HG03025 (cell line): ENCODE measurements at regions not wholly inside any gene's neighbourhood (a gene's known extent, or its start where the extent isn't known, plus 50 kb on each side); places are given as distances from the start of the nearest gene placed in this dataset.
"Not testable (repeated sequence)": the region's sequence is repeated elsewhere in the genome, so short reads cannot be mapped to it uniquely, and the experiment has no call there.

Source experiments
- ATAC-seq: cut with Tn5 transposase; IDR thresholded peaks from one replicate; pipeline ENCODE4 v1.9.1; 2021; ENCODE audit warnings: mild to moderate bottlenecking, moderate library complexity; ENCODE audit not compliant: unreplicated experiment, low FRiP score

DNA sequence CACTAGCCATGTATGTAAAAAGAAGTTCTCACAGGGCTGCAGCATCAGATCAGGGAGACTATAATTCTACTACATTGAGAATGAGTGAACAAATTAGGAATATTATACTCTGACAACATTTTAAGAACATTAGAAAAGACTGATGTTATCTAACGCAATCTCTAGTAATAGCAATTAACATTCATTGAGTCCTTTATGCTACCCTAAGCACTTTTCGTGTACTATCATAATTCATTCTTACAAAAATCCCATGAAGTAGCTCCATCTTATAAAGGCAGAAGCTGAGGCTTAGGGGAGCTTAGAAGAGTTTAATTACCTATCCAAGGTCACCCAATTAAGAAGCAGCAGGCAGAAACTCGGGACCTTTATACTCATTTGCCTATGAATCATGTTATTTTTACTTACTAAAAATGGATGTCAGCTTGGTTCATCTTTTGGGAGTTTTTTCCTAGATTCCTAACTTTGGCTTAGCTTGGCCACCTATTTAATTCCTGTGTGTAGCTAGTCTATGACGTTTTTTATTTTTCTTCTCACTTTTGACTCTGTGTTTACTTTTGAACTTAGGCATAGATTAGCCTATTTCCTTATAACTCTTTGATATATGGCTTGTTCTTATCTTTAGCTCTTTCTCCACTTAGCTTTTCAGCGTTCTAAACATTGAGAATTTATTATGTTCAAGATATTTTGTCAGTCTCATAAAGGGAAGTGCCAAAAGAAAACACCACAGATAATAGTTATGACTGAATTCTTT, 333.5 kb upstream of the DCN start:
- no peak for ATAC-seq

DNA sequence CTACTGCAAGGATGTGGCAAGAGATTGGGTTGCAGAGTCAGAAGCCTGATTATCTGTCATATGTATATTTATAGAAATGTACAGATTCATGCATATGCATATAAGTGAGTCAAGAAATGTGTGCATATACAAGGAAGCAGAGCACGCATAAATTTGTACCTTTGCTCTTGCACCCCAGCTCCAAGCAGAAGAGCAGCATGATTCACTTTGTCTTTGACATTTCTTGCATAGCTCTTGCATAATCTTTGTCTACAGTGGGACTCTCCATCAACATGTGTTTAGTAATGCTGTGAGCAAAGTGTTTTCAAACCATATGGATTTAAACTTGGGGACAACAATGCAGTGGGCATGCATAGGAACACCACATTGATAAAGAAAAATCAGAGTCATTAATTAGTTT, 330.7 kb upstream of the DCN start:
- ATAC-seq, result no peak

DNA sequence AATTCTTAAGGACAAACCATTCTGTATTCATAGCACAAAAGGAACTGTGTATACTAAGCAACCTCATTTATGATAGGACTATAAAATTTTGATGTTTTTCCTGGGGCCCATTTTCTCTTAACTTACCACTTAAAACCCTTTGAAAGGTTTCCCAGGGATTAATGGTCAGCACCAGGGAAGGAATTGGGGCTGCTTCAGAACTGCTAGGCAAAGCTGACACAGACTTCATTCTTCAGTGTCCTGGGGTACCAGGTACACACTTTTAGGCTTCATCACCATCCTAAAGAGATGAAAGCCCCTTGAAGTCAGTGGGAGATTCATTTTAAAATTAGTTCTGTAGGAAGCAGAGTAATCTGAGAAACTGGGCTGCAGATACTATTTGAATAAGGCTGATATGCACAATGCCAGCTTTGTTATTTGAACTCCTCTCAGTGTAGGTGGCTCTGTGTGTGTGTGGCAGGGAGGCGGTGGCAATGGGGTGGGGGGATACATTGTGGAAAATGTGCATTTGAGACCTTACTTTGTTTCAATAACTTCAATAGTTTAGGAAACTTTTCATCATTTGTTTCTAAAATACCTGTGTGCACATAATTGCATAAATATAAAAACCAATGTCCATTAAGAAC, 329.3 kb upstream of the DCN start:
- no peak for ATAC-seq

DNA sequence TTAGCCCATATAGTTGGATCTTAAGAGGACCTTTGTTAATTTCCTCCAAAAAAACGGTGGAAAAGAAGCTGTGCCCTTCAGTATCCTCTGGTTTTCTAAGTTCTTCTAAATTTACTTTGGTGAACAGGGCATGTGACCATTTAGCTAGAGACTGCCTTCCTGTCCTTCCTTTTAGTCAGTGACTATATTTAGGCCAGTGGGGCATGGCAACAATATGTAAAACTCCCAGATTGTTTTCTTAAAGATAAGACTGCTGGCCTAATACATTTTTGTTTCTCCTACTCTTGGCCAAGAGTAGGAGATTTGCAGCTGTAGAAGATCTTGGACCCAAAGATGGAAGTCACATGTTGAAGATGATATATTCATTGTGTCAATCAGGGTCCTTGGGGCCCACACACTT, 325.1 kb upstream of the DCN start:
- ATAC-seq, result no peak

DNA sequence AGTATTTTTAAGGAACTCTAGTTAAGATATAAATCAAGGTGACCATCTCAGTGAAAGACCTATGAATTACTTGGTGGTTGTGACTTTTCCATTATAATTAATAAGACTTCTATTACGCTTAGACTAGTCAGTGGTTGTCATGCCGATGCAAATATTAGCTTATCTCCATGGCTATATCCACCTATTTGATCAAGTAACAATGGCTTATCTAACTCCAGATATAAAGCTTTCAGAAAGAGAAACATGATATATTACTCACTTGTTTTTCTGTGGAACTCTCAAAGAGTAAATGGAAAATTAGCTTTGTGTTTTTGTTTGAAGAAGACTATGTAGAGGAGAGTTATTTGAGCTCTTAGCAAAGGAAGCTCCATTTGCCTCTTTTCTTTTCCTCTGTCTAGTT, 323.8 kb upstream of the DCN start:
- no peak for ATAC-seq

DNA sequence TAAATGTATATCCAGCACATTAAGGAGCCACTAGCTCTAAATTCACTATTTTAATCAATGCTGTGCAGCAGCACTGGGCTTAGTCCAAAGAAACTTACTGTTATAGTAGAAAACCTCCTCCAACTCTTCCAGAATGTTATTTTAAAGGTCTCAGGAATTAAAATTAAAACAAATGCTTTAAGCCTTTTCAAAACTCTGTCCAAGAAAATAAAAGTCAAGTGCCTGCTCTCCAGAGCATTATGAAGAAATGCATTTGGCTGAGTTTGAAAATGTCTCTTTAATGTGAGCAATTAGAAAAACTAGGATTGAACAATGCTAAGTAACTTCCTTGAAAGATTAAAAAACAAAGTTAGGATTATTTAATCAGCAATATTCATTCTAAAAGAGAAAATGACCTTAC, 322.4 kb upstream of the DCN start:
- no peak for ATAC-seq

DNA sequence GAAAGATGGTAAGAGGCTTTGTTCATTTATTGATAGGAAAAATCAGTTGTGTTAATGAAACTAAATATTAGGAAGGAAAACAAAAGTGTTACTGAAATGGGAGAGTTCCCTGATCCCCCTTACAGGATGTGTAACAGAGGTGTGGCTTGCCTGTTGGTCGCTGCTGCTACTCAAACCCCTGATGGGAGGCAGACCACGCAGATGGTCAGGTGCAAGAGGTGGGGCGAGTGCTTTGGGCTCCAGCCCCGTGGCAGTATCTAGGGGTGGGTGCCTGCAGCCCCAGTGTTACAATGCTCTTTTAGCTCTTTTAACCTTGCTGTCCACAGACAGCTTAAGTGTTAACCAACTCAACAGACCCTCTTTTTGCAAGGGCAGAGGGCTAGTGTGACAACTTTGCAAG, 319.6 kb upstream of the DCN start:
- ATAC-seq, result no peak

DNA sequence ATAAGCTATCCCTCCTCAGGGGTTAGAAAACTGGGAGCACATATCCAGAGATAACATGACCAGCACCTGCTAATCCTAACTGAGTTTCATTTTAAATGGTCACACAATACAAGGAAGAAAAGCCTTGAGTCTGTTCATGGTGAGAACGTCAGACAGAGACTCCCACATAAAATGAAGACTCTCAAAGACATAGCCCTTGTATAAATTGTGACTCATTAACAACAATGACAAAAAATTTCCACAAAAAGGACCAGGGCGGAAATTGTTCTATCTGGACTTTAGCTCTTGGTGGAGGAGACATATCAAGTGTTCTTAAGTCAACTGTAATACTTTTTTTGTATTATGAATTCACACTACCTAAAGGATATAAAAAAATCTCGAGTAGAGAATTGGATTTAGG, 313.7 kb upstream of the DCN start:
- ATAC-seq, result no peak

DNA sequence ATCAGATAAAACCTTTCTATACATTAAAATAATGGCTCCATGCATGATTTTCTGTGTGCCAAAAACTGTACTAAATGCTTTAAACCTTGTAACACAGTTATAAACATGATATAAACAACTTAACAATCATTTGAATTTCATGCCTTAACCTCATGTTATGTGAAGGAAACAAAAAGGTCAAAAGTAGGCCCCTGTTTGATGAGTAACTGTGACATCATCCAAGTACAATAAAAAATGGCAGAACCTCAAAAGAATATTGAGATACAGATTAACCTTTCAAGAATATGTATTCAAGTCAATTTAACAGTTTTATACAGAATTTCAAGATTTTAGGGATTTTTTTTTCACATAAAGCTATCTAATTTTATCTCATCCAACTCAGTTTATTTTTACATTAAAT, 310.7 kb upstream of the DCN start:
- ATAC-seq, result no peak

DNA sequence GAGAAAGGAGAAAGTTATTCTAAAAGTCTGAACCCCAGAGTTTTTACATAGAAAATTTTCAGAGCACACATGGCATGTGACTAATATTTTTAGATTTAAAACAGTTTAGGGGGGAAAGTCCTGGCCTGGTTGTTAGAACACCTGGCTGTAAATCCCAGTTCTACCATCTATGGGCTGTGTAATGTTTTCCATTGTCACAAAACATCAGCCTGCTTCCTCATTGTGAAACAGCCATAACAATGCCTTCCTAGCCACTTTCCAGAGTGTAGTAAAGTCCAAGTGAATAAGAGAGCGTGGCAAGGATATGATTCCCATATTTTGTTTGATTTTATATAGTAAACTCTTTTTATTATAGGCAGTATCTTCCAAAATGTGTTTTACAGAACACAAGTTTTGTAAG, 310.0 kb upstream of the DCN start:
- no peak for ATAC-seq

DNA sequence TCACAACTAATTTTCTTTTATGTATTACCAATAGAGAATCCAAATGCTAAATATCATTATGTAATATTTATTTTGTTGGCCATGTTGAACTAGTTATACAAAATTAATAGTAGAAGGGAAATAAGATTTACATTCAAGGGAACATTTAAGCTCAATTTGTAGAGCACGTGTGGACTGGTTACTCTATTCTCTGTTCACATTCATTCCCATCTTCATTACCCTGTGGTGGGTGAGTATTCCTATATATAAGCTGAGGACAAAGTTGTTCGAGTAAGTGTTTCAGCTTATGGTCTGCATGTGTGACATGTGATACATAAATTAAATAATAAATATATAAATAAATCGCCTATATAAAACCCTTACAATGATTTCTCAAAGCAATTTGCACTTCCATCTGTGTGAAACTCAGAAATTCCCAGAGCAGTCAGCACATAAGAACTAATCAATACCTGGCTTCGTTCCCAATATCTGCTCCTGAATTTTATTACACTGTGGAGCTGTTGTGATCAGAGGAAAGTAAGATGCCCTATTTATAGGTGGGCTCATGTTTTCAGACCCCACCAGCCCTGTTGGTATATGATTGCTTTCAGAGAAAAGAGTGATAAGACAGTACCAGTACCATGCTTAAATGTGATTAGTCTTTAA, 308.2 kb upstream of the DCN start:
- ATAC-seq, result no peak

DNA sequence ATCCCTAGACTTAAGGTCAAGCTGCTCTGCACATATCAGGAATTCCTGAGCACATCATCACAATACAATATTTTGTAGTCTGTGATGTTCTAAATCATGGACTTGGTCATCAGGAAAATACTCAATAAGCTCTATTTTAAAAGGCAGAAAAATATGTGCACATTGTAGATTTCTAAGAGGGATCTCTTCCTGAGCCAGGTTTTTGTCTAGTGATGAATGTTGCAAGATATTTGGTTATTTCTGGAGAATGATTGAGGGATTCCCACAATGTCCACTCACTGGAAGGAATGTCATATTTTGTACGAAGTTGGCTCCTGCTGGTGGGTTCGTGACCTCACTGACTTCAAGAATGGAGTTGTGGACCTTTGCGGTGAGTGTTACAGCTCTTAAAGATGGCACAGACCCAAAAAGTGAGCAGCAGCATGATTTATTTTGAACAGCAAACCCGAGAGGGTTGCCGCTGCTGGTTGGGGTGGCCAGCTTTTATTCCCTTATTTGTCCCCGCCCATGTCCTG, 300.9 kb upstream of the DCN start:
- no peak for ATAC-seq

DNA sequence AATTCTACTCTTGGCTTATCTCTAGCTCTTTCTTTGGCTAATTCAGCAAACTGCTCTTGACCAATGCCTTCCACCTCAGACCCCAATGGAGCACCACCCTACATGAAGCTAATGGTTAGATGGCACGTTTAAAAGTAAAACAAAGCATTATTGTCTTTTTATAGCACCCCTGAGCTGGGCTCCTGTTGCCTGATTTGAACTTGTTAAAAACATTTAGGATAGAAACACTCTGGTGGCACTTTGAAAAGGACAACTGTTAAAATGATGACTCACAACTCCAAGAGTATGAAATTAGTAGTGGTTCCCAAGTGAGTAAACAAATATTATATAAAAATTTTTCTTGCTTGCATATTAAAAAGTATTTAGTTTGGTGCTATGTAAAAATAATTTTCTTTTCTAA, 299.6 kb upstream of the DCN start:
- no peak for ATAC-seq

DNA sequence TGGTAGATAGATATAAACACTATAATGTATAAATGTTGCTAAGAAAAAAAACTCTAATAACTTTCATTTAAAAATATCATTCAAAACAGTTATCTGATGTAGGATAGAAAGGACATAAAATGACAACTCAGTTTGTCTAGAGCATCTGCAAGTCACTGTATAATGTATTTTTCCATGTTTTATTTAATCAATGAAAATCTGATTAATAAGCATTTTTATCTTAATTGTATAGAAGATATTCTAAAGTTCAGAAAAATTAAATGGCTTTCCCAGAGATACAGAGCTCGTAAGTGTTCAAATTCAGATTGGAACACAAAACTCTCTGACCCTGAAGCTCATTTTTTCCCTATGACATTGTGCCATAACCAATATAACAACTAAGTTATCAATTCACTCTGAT, 295.9 kb upstream of the DCN start:
- ATAC-seq, result no peak

DNA sequence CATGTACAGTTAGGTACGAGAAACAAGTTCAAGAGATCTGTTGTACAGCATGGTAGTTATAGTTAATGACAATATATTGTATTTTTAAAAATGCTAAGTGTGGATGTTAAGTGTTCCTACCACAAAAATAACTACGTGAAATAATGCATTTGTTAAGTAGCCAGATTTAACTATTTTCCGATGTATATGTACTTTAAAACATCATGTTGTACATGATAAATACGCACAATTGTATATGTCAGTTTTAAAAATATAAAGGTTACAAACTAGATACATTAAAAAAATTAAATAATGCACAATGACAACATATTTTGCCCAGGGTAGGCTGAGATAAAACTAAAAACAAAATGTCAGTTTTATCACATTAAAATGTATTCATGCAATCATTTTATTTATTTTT, 285.1 kb upstream of the DCN start:
- ATAC-seq, result no peak

DNA sequence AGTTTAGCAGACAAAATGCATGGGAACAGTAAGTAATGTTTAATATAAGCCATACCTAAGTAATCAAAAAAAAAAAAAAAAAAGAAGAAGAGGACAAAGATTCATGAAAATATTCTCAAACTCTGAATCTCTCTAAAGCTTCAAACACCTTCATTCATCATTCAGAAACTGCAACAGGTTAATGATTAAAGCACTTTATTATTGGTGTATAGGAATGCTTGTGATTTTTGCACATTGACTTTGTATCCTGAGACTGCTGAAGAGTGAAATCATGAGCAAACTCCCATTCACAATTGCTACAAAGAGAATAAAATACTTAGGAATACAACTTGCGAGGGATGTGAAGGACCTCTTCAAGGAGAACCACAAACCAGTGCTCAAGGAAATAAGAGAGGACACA, 278.4 kb upstream of the DCN start:
- no peak for ATAC-seq

DNA sequence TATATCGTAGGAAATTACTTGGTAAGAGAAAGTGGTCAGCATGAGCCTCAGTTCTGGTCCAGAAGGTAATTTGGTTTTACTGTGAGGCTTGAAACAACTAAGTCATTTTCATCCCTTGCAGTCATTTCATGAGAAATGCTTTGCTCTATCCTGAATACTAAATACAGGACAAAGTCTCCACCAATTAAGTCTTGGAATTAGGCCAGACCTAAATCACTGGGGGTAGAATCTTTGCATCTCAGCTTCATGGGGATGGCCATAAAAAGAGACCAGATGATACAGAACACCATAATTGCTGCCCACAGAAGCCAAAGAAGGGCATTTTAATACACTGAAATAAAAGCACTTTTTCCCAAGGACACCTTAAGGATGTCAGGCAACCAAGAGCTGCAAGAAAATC, 277.9 kb upstream of the DCN start:
- no peak for ATAC-seq

DNA sequence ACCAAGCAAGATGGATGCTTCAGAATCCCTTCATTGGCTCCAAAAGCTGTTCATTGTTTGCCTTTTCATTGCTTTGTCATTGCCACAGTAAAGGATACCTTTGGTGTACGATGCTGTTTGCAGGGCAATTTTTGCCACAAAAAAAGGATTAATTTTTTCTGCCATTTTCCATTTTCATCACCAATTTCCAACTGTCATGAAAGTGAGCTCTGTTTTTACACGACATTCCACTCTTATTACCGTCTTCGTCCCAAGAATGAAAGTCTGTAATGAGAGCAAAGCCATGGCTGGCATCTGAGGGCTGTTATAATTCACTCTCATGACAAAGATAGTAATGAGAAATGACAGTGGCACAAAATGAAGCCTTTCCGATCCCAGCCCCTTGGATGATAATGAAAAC, 272.7 kb upstream of the DCN start:
- no peak for ATAC-seq

DNA sequence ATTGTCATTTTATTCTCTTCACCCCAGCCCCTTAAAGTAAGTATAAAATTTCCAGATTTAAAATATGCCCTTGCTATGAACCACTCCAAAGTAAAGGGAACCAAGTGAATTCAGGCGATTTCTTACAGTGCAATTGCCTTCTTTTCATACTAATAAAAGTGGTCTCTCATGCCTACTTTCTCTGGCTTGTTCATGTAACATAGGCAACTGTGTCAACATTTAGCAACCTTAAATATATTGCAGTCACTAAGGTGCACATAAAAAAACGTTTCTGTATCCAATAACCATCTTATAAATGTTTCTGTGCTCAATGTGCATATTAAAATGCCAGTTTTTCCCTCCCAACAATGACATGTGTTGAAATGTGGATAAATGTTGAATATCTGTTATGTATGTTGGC, 271.6 kb upstream of the DCN start:
- no peak for ATAC-seq

DNA sequence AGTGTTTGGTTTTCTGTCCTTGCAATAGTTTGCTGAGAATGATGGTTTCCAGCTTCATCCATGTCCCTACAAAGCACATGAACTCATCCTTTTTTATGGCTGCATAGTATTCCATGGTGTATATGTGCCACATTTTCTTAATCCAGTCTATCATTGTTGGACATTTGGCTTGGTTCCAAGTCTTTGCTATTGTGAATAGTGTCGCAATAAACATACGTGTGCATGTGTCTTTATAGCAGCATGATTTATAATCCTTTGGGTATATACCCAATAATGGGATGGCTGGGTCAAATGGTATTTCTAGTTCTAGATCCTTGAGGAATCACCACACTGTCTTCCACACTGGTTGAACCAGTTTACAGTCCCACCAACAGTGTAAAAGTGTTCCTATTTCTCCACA, 269.8 kb upstream of the DCN start:
- not testable (repeated sequence) for ATAC-seq

DNA sequence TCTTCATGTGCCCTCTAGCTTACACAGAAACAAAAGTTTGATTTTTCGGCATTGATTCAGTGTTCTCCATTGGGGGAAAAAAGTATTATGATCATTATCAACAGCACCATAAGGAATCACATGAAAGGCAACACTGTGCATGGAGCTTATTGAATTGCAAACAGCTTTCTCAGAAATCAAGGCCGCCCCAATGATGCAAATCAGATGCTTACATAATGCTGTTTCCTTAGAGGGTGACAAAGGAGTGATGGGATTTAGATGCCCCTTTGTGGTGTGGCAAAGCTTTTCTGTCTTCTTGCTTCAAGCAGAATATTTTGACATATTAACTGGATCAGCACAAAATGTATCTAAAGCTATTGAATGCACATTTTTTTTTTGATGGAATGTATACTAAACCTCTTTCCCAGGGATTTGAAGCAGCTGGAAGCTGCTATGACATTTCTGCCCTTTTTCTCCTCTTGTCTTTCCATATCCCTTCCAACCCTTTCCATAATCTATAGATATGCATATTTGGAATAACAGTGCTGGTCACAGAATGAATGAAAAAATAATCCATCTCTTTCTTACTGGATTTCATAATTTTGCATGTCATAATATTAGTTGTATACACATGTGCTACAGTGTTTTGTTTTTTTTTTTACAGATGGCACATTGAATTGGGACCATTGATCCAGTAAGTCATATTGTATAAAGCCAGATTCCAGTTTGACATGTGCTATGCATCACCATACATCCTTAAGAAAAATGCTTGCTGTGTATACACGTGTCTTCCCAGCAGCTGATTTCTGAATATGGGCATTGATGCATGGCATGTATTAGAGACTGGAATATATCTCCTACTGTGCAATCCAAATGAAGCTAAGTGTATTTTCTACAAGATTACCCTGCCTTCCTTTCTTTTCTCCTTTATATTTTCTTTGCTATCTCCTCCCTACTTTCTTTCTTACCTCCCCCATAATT, 259.7 kb upstream of the DCN start:
- no peak for ATAC-seq
